HG03159 (cell line): ENCODE measurements at regions not wholly inside any gene's neighbourhood (a gene's known extent, or its start where the extent isn't known, plus 50 kb on each side); places are given as distances from the start of the nearest gene placed in this dataset.

ENCODE experiments used
- ATAC-seq: cut with Tn5 transposase; IDR thresholded peaks from one replicate; pipeline ENCODE4 v1.9.1; 2021; ENCODE audit warnings: mild to moderate bottlenecking, moderate library complexity; ENCODE audit not compliant: unreplicated experiment

GRCh38 chr7:41536873-41537665 lies 165.8 kb downstream of the INHBA start:
- ATAC-seq = no peak

DNA sequence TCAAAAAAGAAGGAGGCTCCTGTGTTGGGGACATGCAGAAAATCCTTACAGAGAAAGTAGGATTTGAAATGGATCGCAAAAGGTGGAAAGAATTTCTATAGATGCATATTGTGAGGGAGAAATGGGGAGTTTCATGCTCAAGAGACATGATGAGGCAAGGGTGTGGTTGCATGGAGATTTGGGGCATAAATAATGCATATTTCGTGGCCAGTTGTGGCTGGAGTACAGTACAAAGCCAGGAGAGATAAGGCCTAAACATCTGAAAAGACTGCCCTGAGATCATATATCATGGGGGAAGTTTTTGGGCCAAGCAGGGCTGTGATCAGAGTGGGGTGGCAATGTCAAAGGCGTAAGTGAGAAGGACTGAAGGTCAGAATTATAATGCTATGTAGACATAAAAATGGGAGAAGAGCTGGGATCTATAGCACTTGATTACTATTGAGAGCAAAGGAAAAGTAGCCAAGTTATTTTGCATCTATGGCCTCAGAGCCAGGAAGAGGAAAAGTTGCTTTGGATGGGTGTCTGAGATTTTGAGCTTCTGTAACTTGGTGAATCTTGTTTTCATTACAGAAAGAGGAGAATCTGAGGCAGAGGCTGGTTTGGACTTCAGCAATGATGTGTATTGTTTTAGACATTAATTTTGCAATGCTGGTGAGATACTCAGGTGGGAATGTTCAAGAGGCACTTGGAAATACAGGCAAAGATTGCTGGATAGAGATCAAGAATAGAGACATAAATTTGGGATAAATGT lies 166.6 kb downstream of the INHBA start:
- no peak for ATAC-seq

DNA sequence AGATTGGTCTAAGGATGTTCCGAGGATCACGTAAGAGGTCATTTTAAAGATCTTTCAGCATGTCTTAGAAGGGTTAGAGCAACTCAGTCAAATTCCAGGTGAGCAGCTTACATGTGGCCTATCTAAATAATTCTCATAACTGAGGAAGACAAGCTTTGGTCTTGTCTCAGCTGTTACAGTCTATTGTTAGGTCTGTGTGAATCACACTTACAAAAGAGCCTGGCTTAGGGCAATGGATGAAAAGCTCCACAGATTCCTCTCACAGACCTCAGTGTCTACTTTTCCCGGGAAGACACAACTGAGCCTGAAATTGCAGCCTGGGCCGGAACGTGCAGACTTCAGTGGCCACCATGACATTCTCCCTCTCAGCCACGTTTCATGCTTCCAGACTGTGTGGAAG lies 173.1 kb downstream of the INHBA start:
- ATAC-seq = no peak

- ATAC-seq = no peak
Measured at GRCh38 chr7:41524876-41525275, 178.0 kb downstream of the INHBA start.

DNA sequence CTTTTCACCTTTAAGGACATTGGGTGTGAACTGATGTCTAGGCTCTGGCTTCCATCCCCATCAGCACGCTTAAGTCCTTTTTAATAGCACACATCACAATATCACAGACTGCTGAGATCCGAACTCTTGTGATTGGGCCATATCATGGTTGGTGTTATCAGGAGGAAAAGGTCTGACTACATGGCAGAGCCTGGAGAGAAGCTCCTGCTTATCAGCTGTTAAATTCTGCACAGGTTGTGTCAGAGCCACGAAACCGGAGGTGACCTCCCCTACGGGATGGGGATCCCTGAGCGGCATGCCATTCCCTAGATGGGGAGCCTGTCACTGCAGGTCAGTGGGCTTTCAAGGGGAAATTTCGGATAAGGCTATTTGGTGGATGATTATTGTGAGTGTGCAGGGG lies 182.4 kb downstream of the INHBA start:
- no peak for ATAC-seq

- ATAC-seq = no peak
Measured at GRCh38 chr7:41517771-41518170, 185.1 kb downstream of the INHBA start.

GRCh38 chr7:41508755-41509154 lies 194.1 kb downstream of the INHBA start:
- ATAC-seq = no peak

DNA sequence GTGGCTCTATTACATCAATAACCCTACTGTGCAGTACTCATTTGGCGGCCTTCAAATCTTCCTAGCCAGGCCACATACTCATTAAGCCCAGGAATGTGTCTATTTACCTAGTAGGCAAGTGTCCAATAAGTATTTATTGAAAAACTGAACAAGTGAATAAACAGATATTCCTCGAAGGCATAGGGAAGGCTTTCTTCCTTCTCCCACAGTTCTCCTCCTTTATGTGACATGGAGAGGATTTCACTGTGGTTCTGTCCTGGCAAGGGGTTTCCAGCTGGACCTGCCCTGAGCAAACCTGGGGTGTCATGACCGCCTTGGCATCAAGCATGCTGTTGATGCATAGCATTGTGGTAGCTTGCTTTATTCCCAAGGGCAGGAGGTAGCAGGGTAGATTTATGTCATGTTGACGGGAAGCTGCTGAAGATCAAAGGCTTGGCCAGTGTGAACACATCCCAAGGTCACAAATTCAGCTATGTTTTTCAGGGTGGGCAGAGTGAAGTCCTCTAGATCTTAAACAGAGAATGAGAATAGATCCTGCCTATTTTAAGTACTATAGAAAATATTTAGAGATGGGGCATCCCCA lies 195.1 kb downstream of the INHBA start:
- no peak for ATAC-seq

DNA sequence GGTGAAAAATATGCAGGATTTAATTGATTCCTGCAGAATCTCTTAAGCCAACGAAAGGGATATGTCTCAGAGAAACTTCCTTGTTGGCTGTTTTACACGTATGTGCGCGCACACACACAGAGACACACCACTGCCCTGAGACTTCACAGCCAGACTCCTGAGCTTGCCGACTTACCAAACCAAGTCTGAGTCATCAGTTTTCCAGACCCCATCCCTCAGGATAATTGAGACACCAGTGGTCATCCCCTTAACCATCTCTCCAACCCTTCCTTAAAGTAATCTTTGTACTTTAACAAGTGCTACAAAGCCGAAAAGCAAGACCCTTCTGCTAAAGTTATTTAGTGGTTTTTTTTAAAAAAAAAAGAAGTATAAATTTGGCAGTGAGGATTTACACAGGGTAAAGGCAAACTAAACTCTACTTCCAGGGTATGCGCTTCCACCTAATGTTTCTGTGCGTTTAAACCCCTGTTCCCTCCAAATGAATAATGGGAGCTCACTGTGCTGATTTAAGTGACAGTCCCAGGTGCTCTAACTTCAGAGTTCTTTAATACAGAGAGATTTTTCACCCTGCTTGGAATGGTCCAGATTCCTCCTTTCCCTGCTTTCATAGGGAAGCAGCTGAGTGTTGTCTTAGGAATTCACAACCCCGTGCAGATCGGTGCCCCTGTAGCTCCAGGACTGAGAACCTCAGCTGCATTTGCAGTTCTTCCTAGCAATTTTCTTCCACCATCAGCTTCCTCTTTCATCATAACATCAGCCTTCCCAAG lies 198.5 kb downstream of the INHBA start:
- no peak for ATAC-seq

DNA sequence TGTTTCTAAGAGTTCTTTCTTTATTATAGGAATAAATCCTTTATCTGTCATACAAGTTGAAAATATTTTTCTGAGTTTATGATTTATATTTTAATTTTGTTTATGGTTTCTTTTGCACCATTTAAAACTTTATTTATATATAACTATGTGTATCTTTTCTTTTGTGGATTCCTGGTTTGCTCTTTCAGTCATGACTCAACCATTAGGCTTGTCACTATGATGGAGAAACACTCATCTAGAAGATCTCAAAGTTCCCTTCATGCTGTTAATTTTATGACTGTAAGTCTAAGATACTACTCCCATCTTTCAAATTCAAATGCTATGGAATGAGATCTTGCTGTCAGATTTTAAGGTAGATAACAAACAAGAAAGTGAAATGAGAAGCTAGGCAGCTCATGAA lies 199.5 kb downstream of the INHBA start:
- no peak for ATAC-seq

DNA sequence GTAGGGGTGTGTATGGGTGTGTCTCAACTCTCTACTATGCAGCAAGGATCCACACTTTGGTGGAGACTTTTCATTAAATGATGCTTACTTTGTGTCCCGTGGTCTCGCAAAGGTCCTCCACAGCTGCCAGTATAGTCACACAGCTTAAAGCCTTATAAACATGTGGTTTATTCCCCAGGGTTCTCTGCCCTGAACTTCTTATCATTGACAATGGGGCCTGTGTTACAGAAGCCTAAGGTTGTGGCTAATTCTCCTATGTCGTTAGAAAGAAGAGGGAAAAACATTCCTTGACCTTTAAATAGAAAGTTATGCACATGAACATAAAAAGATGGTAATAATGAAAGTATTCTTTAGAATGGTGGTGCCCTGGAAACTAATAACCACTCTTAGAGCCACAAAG lies 201.4 kb downstream of the INHBA start:
- ATAC-seq = no peak

DNA sequence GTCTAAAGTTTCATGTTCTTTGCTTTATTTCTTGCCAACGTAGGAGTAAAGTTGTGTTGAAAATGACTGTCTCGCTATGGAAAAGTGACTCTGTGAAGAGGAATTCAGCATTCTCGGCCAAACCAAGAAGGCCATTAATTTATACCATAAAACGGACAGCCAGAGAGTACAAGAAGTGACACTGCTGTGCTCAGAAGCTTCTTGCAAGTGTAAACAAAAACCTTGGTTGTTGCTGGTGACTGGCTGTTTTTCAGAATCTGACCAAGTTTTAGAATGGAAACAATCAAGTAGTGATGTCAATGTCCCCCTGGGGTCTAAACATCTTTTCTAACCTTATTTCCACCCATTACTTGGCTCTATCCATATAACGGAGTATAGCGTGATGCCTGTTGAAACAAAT lies 201.9 kb downstream of the INHBA start:
- ATAC-seq = no peak

GRCh38 chr7:41492603-41493002 lies 210.3 kb downstream of the INHBA start:
- ATAC-seq = no peak

GRCh38 chr7:41491883-41492471 lies 210.9 kb downstream of the INHBA start:
- no peak for ATAC-seq

DNA sequence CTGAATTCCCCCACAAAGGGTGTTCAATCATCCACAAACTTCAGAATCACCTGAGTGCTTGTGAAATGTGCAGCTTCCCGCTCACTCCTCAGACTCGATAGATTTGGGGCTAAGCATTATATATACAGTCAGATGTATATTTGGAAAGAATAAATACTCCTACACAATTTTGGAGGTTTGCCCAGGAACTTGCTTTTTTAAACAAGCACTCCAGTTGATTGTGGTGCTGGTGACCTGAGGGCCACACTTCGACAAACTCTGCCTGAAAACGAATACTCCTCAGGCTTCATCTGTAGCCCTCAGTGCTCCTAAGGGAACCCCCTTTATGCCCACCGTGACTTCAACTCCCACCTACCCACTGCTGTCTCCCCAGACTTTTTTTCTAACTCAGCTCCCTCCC lies 211.6 kb downstream of the INHBA start:
- no peak for ATAC-seq

GRCh38 chr7:41489885-41490284 lies 213.0 kb downstream of the INHBA start:
- ATAC-seq = no peak

DNA sequence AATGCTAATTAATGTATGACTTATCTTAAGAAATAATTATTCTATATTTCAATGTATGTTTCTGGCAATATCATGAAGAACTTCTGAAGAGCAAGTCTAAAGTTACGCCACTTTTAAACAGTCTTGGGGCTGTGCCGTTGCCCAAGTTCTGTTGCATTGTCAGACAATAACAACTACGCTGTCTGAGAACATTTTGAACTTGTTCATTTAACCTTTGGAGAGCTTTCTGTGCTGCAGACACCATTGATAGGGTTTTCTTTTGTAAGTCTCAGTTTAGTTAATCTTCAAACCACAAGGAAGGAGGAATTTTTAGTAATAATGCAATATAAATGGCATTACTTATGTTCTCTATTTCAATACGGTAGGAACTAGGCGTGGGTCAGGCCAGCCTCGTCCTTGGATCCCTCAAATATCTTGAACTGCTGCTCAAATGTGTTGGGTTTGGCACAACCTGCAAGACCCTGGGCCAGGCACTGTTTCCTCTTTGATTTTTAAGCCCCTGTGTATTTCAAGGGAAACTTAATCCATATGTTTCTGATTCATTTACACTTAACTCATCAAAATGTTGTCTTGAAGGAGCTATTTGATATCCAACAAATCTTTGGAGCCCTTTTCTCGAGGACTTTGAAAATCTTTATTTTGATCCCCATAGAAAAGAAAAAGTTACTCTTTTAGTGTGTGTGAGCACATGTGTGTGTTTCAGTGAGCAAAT lies 215.5 kb downstream of the INHBA start:
- ATAC-seq = no peak

DNA sequence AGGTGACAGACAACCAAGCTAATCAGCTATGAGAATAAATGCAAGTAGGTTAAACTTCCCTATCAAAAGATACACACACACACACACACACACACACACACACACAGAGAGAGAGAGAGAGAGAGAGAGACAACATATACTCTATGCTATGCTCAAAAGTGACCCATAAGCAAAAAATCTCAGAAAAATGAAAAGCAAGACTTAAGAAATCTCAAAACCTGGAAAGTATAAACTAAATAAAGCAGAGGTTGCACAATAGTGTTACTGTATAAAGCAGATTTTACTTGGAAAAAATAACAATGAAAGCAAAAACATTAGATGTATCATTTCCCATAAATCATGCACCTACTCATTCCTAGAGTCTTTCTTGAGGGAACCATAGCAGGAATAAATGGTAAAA lies 221.5 kb downstream of the INHBA start:
- no peak for ATAC-seq

GRCh38 chr7:41478187-41478586 lies 224.7 kb downstream of the INHBA start:
- no peak for ATAC-seq

GRCh38 chr7:41476460-41476803 lies 226.5 kb downstream of the INHBA start:
- ATAC-seq = no peak
